ENCODE measurements at regions not wholly inside any gene's neighbourhood (a gene's known extent, or its start where the extent isn't known, plus 50 kb on each side); places are given as distances from the start of the nearest gene placed in this dataset.

DNA sequence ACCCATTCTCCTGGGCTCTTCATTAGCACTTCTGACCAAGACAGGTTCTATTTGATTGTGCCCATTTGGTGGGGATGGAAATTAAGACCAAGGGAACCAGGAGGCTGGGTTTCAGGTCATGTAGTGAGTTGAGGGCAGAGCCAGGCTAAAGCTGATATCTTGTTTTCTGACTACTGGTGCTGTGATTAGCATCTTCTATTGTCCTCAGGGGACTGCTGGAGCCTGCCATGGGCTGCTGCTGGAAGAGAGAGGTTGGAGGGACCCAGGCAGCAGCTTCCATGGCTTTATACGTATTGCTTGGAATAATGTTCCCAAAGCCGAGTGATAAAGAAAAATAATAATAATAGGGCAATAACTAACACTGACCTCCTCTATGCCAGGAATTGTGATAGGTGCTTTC, 211.4 kb upstream of the ROPN1 start:
- TF ChIP-seq, protein P1, sequence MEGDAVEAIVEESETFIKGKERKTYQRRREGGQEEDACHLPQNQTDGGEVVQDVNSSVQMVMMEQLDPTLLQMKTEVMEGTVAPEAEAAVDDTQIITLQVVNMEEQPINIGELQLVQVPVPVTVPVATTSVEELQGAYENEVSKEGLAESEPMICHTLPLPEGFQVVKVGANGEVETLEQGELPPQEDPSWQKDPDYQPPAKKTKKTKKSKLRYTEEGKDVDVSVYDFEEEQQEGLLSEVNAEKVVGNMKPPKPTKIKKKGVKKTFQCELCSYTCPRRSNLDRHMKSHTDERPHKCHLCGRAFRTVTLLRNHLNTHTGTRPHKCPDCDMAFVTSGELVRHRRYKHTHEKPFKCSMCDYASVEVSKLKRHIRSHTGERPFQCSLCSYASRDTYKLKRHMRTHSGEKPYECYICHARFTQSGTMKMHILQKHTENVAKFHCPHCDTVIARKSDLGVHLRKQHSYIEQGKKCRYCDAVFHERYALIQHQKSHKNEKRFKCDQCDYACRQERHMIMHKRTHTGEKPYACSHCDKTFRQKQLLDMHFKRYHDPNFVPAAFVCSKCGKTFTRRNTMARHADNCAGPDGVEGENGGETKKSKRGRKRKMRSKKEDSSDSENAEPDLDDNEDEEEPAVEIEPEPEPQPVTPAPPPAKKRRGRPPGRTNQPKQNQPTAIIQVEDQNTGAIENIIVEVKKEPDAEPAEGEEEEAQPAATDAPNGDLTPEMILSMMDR (IDR thresholded peaks at IDR 0.05; ENCODE audit: low read depth, low read length, poor library complexity, severe bottlenecking): no peak
- no peak for TF ChIP-seq EZH2phosphoT487 (IDR thresholded peaks at IDR 0.05; ENCODE audit: borderline replicate concordance, low read length)

Measured in DOHH2 (cell line).